Sigmoid colon (tissue), 6 donors: ENCODE measurements at regions not wholly inside any gene's neighbourhood (a gene's known extent, or its start where the extent isn't known, plus 50 kb on each side); places are given as distances from the start of the nearest gene placed in this dataset.

Experiments
- DNase-seq: peaks from one replicate; pipeline ENCODE4 v3.0.0-alpha.2; 2019
- H3K27ac ChIP-seq, 4 donors: fragments of 200-600 bp; sonication (generic); one replicate each; pipeline ENCODE4 v1.5.1; 2016 to 2019; ENCODE audit warnings: mild to moderate bottlenecking in 1 of 4
- H3K27me3 ChIP-seq, 3 donors: fragments of 200-600 bp; sonication (generic); one replicate each; pipeline ENCODE4 v1.5.1; 2019; ENCODE audit warnings: mild to moderate bottlenecking in 1 of 3
- H3K36me3 ChIP-seq, 4 donors: fragments of 200-600 bp; sonication (generic); one replicate each; pipeline ENCODE4 v1.5.1; 2016 to 2019
- H3K4me1 ChIP-seq, 4 donors: fragments of 200-600 bp; sonication (generic); one replicate each; pipeline ENCODE4 v1.5.1; 2017 to 2019
- H3K4me3 ChIP-seq, 4 donors: fragments of 200-600 bp; sonication (generic); one replicate each; pipeline ENCODE4 v1.5.1; 2017 to 2019; ENCODE audit warnings: mild to moderate bottlenecking in 2 of 4, moderate library complexity in 1 of 4
- H3K9me3 ChIP-seq, 4 donors: fragments of 200-600 bp in 3 of 4; sonication (generic) in 3 of 4; one replicate each; pipeline versions ENCODE4 v1.5.1 to v1.6.1; 2013 to 2019
- CTCF ChIP-seq, 4 experiments: fragments of 450-650 bp in 3 of 4; fragments of 200-600 bp in 1 of 4; IDR thresholded peaks; one replicate each; pipeline ENCODE4 v1.5.1; 2016 to 2019; ENCODE audit warnings: antibody characterized with exemption in 4 of 4, mild to moderate bottlenecking in 3 of 4, moderate library complexity in 2 of 4
- EP300 ChIP-seq, 4 donors: sonication (generic); formaldehyde crosslinking; IDR thresholded peaks; one replicate each; pipeline ENCODE4 v1.6.1; 2017; ENCODE audit warnings: antibody characterized with exemption in 4 of 4
- POLR2A ChIP-seq, 2 donors: fragments of 450-650 bp; IDR thresholded peaks; one replicate each; pipeline ENCODE4 v1.6.1; 2016; ENCODE audit warnings: antibody characterized with exemption in 2 of 2, mild to moderate bottlenecking in 2 of 2, moderate library complexity in 2 of 2
- POLR2AphosphoS5 ChIP-seq, 4 donors: sonication (generic); formaldehyde crosslinking; IDR thresholded peaks; one replicate each; pipeline ENCODE4 v1.6.1; 2017; ENCODE audit warnings: antibody characterized with exemption in 4 of 4
- WGBS, 2 donors: extraction: QIAGEN DNeasy Blood & Tissue Kit; methylation state at CpG; one replicate each; pipeline ENCODE4 v1.1.7; 2013; 5-methylcytosine and 5-hydroxymethylcytosine counted together
- intact Hi-C: fragments of 100-400 bp; cut with DNase I; formaldehyde crosslinking; loops from one replicate; pipeline ENCODE4 v1.15.1; 2023
- donor health status: healthy with polysubstance abuse.
- donor health status: healthy.

GRCh38 chr3:31050296-31050695, 155.8 kb upstream of the GADL1 start:
- no peaks in the 10 kb centered on the region for H3K27me3 ChIP-seq
- no peak overlapping the region for H3K27ac ChIP-seq
- no peak for TF ChIP-seq POLR2AphosphoS5 (IDR thresholded peaks at IDR 0.05)
- H3K4me1 ChIP-seq: no peaks in the 10 kb centered on the region
- no peak for DNase-seq
- no peaks in the 10 kb centered on the region for H3K36me3 ChIP-seq
- intact Hi-C loops: no loop called here
- peaks cover 0 to 4% (median 0%) of the 10 kb centered on the region in 4 donors for H3K9me3 ChIP-seq
- H3K4me3 ChIP-seq: no peak overlapping the region

- no peak for TF ChIP-seq CTCF (IDR thresholded peaks at IDR 0.05)
- no peaks in the 10 kb centered on the region for H3K4me1 ChIP-seq
- intact Hi-C loops: no loop called here
- WGBS, 2 donors: 20 to 63% methylated on average over 1 of the region's 1 CpG
- no peaks in the 10 kb centered on the region for H3K36me3 ChIP-seq
- no peak overlapping the region for H3K4me3 ChIP-seq
- H3K27ac ChIP-seq: no peak overlapping the region
- peaks cover 0 to 4% (median 0%) of the 10 kb centered on the region in 4 donors for H3K9me3 ChIP-seq
- H3K27me3 ChIP-seq: no peaks in the 10 kb centered on the region
- DNase-seq: no peak
Measured at GRCh38 chr3:31051226-31051625, 156.8 kb upstream of the GADL1 start.

- intact Hi-C loops: no loop called here
- no peak overlapping the region for H3K27ac ChIP-seq
- H3K27me3 ChIP-seq: no peaks in the 10 kb centered on the region
- no peaks in the 10 kb centered on the region for H3K4me1 ChIP-seq
- peaks cover 0 to 4% (median 0%) of the 10 kb centered on the region in 4 donors for H3K9me3 ChIP-seq
- H3K4me3 ChIP-seq: no peak overlapping the region
- TF ChIP-seq EP300 (IDR thresholded peaks at IDR 0.05) (no peak), POLR2A (IDR thresholded peaks at IDR 0.05) (no peak), CTCF (IDR thresholded peaks at IDR 0.05) (no peak), POLR2AphosphoS5 (IDR thresholded peaks at IDR 0.05) (no peak)
- H3K36me3 ChIP-seq: no peaks in the 10 kb centered on the region
- 85 to 95% methylated on average over 1 of the region's 1 CpG for WGBS, 2 donors
- DNase-seq: no peak
Measured at GRCh38 chr3:31053299-31053698, 158.8 kb upstream of the GADL1 start.

- intact Hi-C loops: no loop called here
- peaks cover 0 to 4% (median 0%) of the 10 kb centered on the region in 4 donors for H3K9me3 ChIP-seq
- WGBS, 2 donors: 92 to 94% methylated on average over 6 of the region's 6 CpGs
- no peak overlapping the region for H3K27ac ChIP-seq
- no peak for TF ChIP-seq POLR2A (IDR thresholded peaks at IDR 0.05)
- TF ChIP-seq CTCF (IDR thresholded peaks at IDR 0.05): no peak
- no peak for TF ChIP-seq EP300 (IDR thresholded peaks at IDR 0.05)
- no peak for TF ChIP-seq POLR2AphosphoS5 (IDR thresholded peaks at IDR 0.05)
- H3K4me1 ChIP-seq: no peaks in the 10 kb centered on the region
- H3K4me3 ChIP-seq: no peak overlapping the region
- H3K36me3 ChIP-seq: no peaks in the 10 kb centered on the region
- no peak for DNase-seq
- no peaks in the 10 kb centered on the region for H3K27me3 ChIP-seq
Measured at GRCh38 chr3:31054032-31054431, 159.6 kb upstream of the GADL1 start.

GRCh38 chr3:31055757-31056156, 161.3 kb upstream of the GADL1 start:
- H3K9me3 ChIP-seq: peaks cover 0 to 4% (median 0%) of the 10 kb centered on the region in 4 donors
- intact Hi-C loops: no loop called here
- no peaks in the 10 kb centered on the region for H3K27me3 ChIP-seq
- H3K27ac ChIP-seq: no peak overlapping the region
- no peaks in the 10 kb centered on the region for H3K36me3 ChIP-seq
- H3K4me1 ChIP-seq: no peaks in the 10 kb centered on the region
- no peak for TF ChIP-seq CTCF (IDR thresholded peaks at IDR 0.05)
- no peak for TF ChIP-seq POLR2A (IDR thresholded peaks at IDR 0.05)
- no peak for TF ChIP-seq EP300 (IDR thresholded peaks at IDR 0.05)
- no peak for TF ChIP-seq POLR2AphosphoS5 (IDR thresholded peaks at IDR 0.05)
- WGBS, 2 donors: 91 to 92% methylated on average over 2 of the region's 2 CpGs
- no peak overlapping the region for H3K4me3 ChIP-seq
- DNase-seq: no peak
